Prostate gland (tissue), 2 donors: ENCODE measurements at regions not wholly inside any gene's neighbourhood (a gene's known extent, or its start where the extent isn't known, plus 50 kb on each side); places are given as distances from the start of the nearest gene placed in this dataset.

Source experiments
- DNase-seq: peaks from one replicate; pipeline ENCODE4 v3.0.0-alpha.2; 2019; ENCODE audit warnings: low spot score
- H3K27ac ChIP-seq, 2 donors: fragments of 200-600 bp; sonication (generic); 2 replicates each; pipeline ENCODE4 v1.5.1; 2017 to 2019
- H3K27me3 ChIP-seq: fragments of 200-600 bp; sonication (generic); replicated peaks from 2 replicates; pipeline ENCODE4 v1.5.1; 2019; ENCODE audit not compliant: insufficient read depth
- H3K36me3 ChIP-seq, 2 donors: fragments of 200-600 bp; sonication (generic); 1 replicate in 1 of 2; 2 replicates in 1 of 2; pipeline versions ENCODE4 v1.5.1 to v1.8.1; 2017 to 2019
- H3K4me1 ChIP-seq: fragments of 200-600 bp; sonication (generic); replicated peaks from 2 replicates; pipeline ENCODE4 v1.5.1; 2019
- H3K4me3 ChIP-seq, 2 donors: fragments of 200-600 bp; sonication (generic); 2 replicates each; pipeline ENCODE4 v1.5.1; 2017 to 2019
- H3K9me3 ChIP-seq: fragments of 200-600 bp; sonication (generic); 2 replicates; pipeline ENCODE4 v1.5.1; 2017
- CTCF ChIP-seq, 4 experiments: fragments of 200-600 bp in 2 of 4; fragments of 450-650 bp in 2 of 4; sonication (generic) in 2 of 4; IDR thresholded peaks; 1 replicate in 3 of 4; 2 replicates in 1 of 4; pipeline ENCODE4 v1.5.1; 2016 to 2019; ENCODE audit warnings: antibody characterized with exemption in 4 of 4, mild to moderate bottlenecking in 2 of 4, moderate library complexity in 2 of 4
- POLR2A ChIP-seq: fragments of 450-650 bp; IDR thresholded peaks from one replicate; pipeline ENCODE4 v1.6.1; 2016; ENCODE audit warnings: antibody characterized with exemption, mild to moderate bottlenecking
- POLR2AphosphoS5 ChIP-seq: sonication (generic); formaldehyde crosslinking; IDR thresholded peaks from one replicate; pipeline ENCODE4 v1.6.1; 2017; ENCODE audit warnings: antibody characterized with exemption
- WGBS: methylation state at CpG from one replicate; pipeline ENCODE4 v1.1.5; 2018; 5-methylcytosine and 5-hydroxymethylcytosine counted together
- intact Hi-C: fragments of 100-400 bp; cut with DNase I; formaldehyde crosslinking; loops from one replicate; pipeline ENCODE4 v1.14.2; 2022

DNA sequence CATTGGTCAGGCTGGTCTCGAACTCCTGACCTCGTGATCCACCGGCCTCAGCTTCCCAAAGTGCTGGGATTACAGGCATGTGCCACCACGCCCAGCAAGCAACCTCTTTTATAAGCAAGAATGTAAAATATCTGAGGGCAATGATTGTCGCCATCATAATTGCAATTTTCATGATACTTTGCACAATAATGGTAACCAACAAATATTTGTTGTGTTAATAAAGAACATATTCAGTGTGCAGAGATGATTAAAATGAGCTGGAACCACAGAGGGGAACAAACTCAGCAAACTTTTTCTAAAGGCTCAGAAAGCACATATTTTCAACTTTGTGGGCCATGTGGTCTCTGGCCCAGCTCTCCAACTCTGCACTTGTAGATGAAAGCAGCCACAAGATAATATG is 115.2 kb upstream of the SIX2 start:
- 90% methylated on average over 5 of the region's 5 CpGs for WGBS
- Histone ChIP-seq H3K4me1 (no peaks in the 10 kb centered on the region), H3K36me3 (no peaks in the 10 kb centered on the region), H3K9me3 (no peaks in the 10 kb centered on the region), H3K27me3 (no peaks in the 10 kb centered on the region), H3K27ac (no peak overlapping the region), H3K4me3 (no peak overlapping the region)
- TF ChIP-seq CTCF (IDR thresholded peaks at IDR 0.05) (no peak), POLR2AphosphoS5 (no peak), POLR2A (no peak)
- intact Hi-C loops, result no loop called here
- DNase-seq, result no peak

DNA sequence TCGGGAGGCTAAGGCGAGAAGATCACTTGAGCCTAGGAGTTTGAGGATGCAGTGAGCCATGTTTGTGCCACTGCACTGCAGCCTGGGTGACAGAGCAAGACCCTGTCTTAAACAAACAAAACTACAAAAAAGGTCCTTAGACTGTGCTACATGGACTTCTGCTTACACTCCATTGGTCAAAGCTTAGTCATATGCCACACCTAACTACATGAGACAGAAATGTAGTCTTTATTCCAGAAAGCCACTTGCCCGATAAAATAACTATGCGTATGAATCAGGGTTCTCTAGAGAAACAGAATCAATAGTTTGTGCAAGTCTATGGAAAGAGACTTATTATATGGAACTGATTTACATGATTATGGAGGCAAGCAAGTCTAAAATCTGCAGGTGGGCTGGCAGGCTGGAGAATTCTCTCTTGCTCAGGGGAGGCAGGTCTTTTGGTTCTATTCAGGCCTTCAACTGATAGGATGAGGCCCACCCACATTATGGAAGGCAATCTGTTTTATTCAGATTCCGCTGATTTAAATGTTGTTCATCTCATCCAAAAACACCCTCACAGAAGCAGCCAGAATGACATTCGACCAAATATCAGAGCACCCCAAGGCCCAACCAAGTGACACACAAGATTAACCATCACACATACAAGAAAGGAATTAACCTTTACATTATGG is 114.4 kb upstream of the SIX2 start:
- no peaks in the 10 kb centered on the region for H3K27me3 ChIP-seq
- H3K4me3 ChIP-seq, result no peak overlapping the region
- no peak for DNase-seq
- H3K36me3 ChIP-seq, result no peaks in the 10 kb centered on the region
- no peak overlapping the region for H3K27ac ChIP-seq
- WGBS, result 77% methylated on average over 6 of the region's 6 CpGs
- no peaks in the 10 kb centered on the region for H3K9me3 ChIP-seq
- no peak for TF ChIP-seq CTCF (IDR thresholded peaks at IDR 0.05)
- no peak for TF ChIP-seq POLR2AphosphoS5
- no peak for TF ChIP-seq POLR2A
- H3K4me1 ChIP-seq, result no peaks in the 10 kb centered on the region
- intact Hi-C loops, result no loop called here

DNA sequence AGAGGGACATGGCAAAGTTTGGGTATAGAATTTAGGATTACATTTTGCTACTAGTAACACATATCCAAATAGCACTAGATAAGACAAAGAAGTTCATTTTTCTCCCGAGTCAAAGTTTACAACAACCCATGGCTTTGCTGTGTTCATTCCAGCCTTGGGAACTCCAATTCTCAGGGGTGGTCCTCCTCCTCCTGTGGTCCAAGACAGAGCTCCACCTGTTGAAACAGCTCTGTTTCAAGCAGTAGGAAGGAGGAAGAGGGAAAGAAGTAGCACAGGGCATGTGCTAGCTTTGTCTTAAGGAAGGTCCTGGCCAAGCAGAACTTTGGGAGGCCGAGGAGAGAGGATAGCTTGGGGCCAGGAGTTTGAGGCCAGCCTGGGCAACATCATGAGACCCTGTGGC is 113.8 kb upstream of the SIX2 start:
- intact Hi-C loops, result no loop called here
- TF ChIP-seq POLR2AphosphoS5, result no peak
- Histone ChIP-seq H3K27me3 (no peaks in the 10 kb centered on the region), H3K27ac (no peak overlapping the region), H3K4me1 (no peaks in the 10 kb centered on the region), H3K4me3 (no peak overlapping the region), H3K9me3 (no peaks in the 10 kb centered on the region), H3K36me3 (no peaks in the 10 kb centered on the region)
- no peak for DNase-seq
- WGBS, result 75% methylated on average over 2 of the region's 2 CpGs

DNA sequence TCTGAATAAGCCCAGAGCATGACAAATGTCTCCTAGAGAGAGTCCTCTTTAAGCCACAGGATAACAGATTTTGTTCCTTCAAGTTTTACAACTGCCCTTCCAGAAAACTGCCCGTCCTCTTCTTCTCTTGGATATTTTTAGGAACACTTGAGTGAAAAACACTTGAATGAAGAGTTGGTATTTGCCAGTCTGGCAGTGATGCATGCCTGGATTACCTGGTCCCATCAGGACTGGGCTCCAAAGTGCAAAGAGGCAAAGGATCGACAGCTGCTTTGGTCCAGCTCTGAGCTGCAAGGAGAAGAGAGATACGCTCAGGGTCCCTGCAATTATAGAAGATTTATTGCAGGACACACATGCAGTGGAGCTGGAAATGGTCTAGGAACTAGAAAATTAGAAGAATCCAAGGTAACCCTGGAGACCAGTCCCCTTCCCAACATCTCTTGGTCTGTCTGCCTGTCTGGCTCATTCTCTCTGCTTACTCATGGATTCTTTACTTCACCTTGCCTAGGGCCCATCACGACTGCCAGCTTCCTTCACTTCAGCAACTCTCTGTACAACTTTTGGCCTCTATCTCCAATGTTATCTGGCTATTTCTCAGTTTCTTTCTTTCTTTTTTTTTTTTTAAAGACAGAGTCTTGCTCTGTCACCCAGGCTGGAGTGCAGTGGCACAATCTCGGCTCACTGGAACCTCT is 112.1 kb upstream of the SIX2 start:
- TF ChIP-seq POLR2AphosphoS5 (no peak), CTCF (IDR thresholded peaks at IDR 0.05) (no peak), POLR2A (no peak)
- 78% methylated on average over 5 of the region's 5 CpGs for WGBS
- H3K27me3 ChIP-seq, result no peaks in the 10 kb centered on the region
- intact Hi-C loops, result no loop called here
- no peak overlapping the region for H3K4me3 ChIP-seq
- no peaks in the 10 kb centered on the region for H3K36me3 ChIP-seq
- DNase-seq, result no peak
- H3K9me3 ChIP-seq, result no peaks in the 10 kb centered on the region
- no peaks in the 10 kb centered on the region for H3K4me1 ChIP-seq
- no peak overlapping the region for H3K27ac ChIP-seq

DNA sequence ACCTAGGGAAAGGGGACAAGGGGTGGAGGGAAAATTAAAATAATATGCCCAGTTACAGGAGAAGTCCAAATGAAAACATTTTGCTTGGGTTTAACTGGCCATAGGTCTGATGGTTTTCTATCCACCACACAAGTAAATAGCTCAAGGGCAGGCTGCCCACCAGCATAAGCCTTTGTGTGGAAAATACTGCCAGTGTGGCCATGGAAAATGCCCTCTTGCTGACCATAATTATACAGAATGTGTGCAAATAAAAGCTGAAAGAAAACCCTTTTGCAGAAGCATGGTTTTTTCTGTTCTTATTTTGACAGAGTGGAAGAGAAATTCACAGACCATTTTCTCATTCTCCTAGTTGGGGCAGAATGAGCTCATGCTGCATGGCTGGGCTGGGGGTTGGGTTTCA is 111.3 kb upstream of the SIX2 start:
- no peak overlapping the region for H3K4me3 ChIP-seq
- H3K9me3 ChIP-seq, result no peaks in the 10 kb centered on the region
- intact Hi-C loops, result no loop called here
- no peak for TF ChIP-seq CTCF (IDR thresholded peaks at IDR 0.05)
- TF ChIP-seq POLR2A, result no peak
- no peak for TF ChIP-seq POLR2AphosphoS5
- no peaks in the 10 kb centered on the region for H3K4me1 ChIP-seq
- H3K27ac ChIP-seq, result no peak overlapping the region
- H3K36me3 ChIP-seq, result no peaks in the 10 kb centered on the region
- DNase-seq, result no peak
- H3K27me3 ChIP-seq, result no peaks in the 10 kb centered on the region
